DND-41 (cell line): ENCODE measurements at regions not wholly inside any gene's neighbourhood (a gene's known extent, or its start where the extent isn't known, plus 50 kb on each side); places are given as distances from the start of the nearest gene placed in this dataset.

Source experiments
- ATAC-seq: fragments of 200-7000 bp; cut with Tn5 transposase; 3 replicates; pipeline ENCODE4 v1.9.1; 2021; ENCODE audit warnings: low read depth; ENCODE audit not compliant: insufficient read depth
- DNase-seq: peaks from one replicate; pipeline ENCODE4 v3.0.0-alpha.2; 2020
- H2AFZ ChIP-seq: 2 replicates; pipeline ENCODE4 v1.6.0; 2012; ENCODE audit warnings: low read depth, low read length
- H3K27ac ChIP-seq: 2 replicates; pipeline ENCODE4 v1.5.1; 2012; ENCODE audit warnings: low read length, inconsistent platforms
- H3K27me3 ChIP-seq: fragments of 200-600 bp; sonication (generic); 2 replicates; pipeline ENCODE4 v1.6.0; 2012; ENCODE audit warnings: low read length, mild to moderate bottlenecking, inconsistent platforms; ENCODE audit not compliant: insufficient read depth, poor library complexity
- H3K36me3 ChIP-seq: 2 replicates; pipeline ENCODE4 v1.5.1; 2012; ENCODE audit warnings: low read length, inconsistent platforms; ENCODE audit not compliant: insufficient read depth
- H3K4me1 ChIP-seq: 2 replicates; pipeline ENCODE4 v1.5.1; 2012; ENCODE audit warnings: mild to moderate bottlenecking, low read length; ENCODE audit not compliant: insufficient read depth
- H3K4me2 ChIP-seq: 2 replicates; pipeline ENCODE4 v1.6.0; 2012; ENCODE audit warnings: mild to moderate bottlenecking, moderate library complexity, low read length, inconsistent platforms; ENCODE audit not compliant: insufficient read depth
- H3K4me3 ChIP-seq, 2 experiments: fragments of 200-600 bp in 1 of 2; shearing (Covaris generic) in 1 of 2; 2 replicates each; pipeline ENCODE4 v1.5.1; 2012 to 2016; ENCODE audit warnings: inconsistent platforms in 2 of 2, low read length in 2 of 2, mild to moderate bottlenecking in 2 of 2, low read depth in 1 of 2, moderate library complexity in 1 of 2
- H3K79me2 ChIP-seq: 2 replicates; pipeline ENCODE4 v1.6.0; 2012; ENCODE audit warnings: low read length, inconsistent platforms; ENCODE audit not compliant: insufficient read depth
- H3K9ac ChIP-seq: 2 replicates; pipeline ENCODE4 v1.6.0; 2012; ENCODE audit warnings: low read depth, mild to moderate bottlenecking, inconsistent platforms, low read length, moderate library complexity
- H3K9me3 ChIP-seq: 2 replicates; pipeline ENCODE4 v1.5.1; 2012; ENCODE audit warnings: low read length, moderate library complexity, mild to moderate bottlenecking, inconsistent platforms; ENCODE audit not compliant: insufficient read depth, severe bottlenecking
- H4K20me1 ChIP-seq: 2 replicates; pipeline ENCODE4 v1.6.0; 2012; ENCODE audit warnings: low read length; ENCODE audit not compliant: insufficient read depth
- CTCF ChIP-seq: IDR thresholded peaks from 2 replicates; pipeline ENCODE4 v1.5.1; 2012; ENCODE audit warnings: borderline replicate concordance, low read length, moderate library complexity, mild to moderate bottlenecking; ENCODE audit not compliant: poor library complexity, severe bottlenecking; ENCODE audit errors: extremely low read depth
- EZH2 ChIP-seq: IDR thresholded peaks from 3 replicates; pipeline ENCODE4 v1.6.1; 2012; ENCODE audit warnings: borderline replicate concordance, low read depth, mild to moderate bottlenecking, moderate library complexity, low read length, inconsistent platforms; ENCODE audit not compliant: severe bottlenecking

GRCh38 chrX:117765211-117765610 lies 351.4 kb downstream of the KLHL13 start:
- DNase-seq (no peak), ATAC-seq (no peak)
- no peaks in the 10 kb centered on the region for H3K27me3 ChIP-seq
- no peaks in the 10 kb centered on the region for H4K20me1 ChIP-seq
- H3K79me2 ChIP-seq, result no peaks in the 10 kb centered on the region
- H3K27ac ChIP-seq, result no peak overlapping the region
- no peak overlapping the region for H2AFZ ChIP-seq
- H3K4me2 ChIP-seq, result no peak overlapping the region
- no peak for TF ChIP-seq CTCF
- H3K4me3 ChIP-seq, result no peak overlapping the region
- H3K9me3 ChIP-seq, result no peaks in the 10 kb centered on the region
- no peaks in the 10 kb centered on the region for H3K4me1 ChIP-seq
- H3K9ac ChIP-seq, result no peak overlapping the region
- H3K36me3 ChIP-seq, result no peaks in the 10 kb centered on the region

DNA sequence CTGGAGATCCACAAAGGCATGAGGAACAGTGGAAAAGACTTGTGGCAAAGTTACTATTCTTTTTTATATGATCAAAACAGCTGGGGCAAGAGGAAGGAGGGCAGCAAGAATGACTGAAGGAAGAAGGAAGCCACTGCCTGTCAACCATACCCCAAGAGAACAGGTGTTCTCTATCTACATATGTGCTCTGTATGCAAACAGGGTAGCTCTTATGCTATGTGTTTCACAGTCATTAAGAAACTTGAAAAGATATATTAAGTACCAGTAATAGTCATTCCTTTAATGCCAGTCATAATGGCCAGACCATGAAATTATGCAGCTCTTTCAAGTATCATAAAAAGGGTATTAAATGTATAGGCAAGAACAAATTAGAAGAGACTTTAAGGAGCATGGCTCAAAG lies 363.9 kb downstream of the KLHL13 start:
- no peak overlapping the region for H3K4me2 ChIP-seq
- ATAC-seq (no peak), DNase-seq (no peak)
- no peaks in the 10 kb centered on the region for H3K36me3 ChIP-seq
- no peaks in the 10 kb centered on the region for H4K20me1 ChIP-seq
- no peak overlapping the region for H3K4me3 ChIP-seq
- H3K79me2 ChIP-seq, result no peaks in the 10 kb centered on the region
- H2AFZ ChIP-seq, result no peak overlapping the region
- no peak overlapping the region for H3K9ac ChIP-seq
- H3K4me1 ChIP-seq, result no peaks in the 10 kb centered on the region
- H3K27me3 ChIP-seq, result no peaks in the 10 kb centered on the region
- H3K27ac ChIP-seq, result no peak overlapping the region
- H3K9me3 ChIP-seq, result no peaks in the 10 kb centered on the region
- no peak for TF ChIP-seq CTCF
- TF ChIP-seq EZH2, result no peak

GRCh38 chrX:117751155-117751554 lies 365.5 kb downstream of the KLHL13 start:
- Histone ChIP-seq H2AFZ (no peak overlapping the region), H3K4me2 (no peak overlapping the region), H4K20me1 (no peaks in the 10 kb centered on the region), H3K79me2 (no peaks in the 10 kb centered on the region), H3K27ac (no peak overlapping the region), H3K9ac (no peak overlapping the region), H3K27me3 (no peaks in the 10 kb centered on the region), H3K4me1 (no peaks in the 10 kb centered on the region), H3K36me3 (no peaks in the 10 kb centered on the region), H3K9me3 (no peaks in the 10 kb centered on the region), H3K4me3 (no peak overlapping the region)
- ATAC-seq (no peak), DNase-seq (no peak)
- TF ChIP-seq EZH2 (no peak), CTCF (no peak)

GRCh38 chrX:117744958-117745357 lies 371.7 kb downstream of the KLHL13 start:
- no peaks in the 10 kb centered on the region for H3K27me3 ChIP-seq
- no peak overlapping the region for H2AFZ ChIP-seq
- H3K4me1 ChIP-seq, result no peaks in the 10 kb centered on the region
- H3K27ac ChIP-seq, result no peak overlapping the region
- H3K9me3 ChIP-seq, result no peaks in the 10 kb centered on the region
- no peak overlapping the region for H3K4me3 ChIP-seq
- DNase-seq (no peak), ATAC-seq (no peak)
- TF ChIP-seq EZH2 (no peak), CTCF (no peak)
- no peak overlapping the region for H3K9ac ChIP-seq
- H4K20me1 ChIP-seq, result no peaks in the 10 kb centered on the region
- H3K4me2 ChIP-seq, result no peak overlapping the region
- H3K79me2 ChIP-seq, result no peaks in the 10 kb centered on the region
- no peaks in the 10 kb centered on the region for H3K36me3 ChIP-seq
